AG04450 (cell line): ENCODE measurements at regions not wholly inside any gene's neighbourhood (a gene's known extent, or its start where the extent isn't known, plus 50 kb on each side); places are given as distances from the start of the nearest gene placed in this dataset.

Source experiments
- CTCF ChIA-PET: fragments of 300-600, 350-600 bp; formaldehyde crosslinking; extraction: SDS; loops from one replicate; lab custom pipeline; 2022; ENCODE audit warnings: antibody characterized with exemption, inconsistent platforms; lab: Charles Lee
- POLR2A ChIA-PET: fragments of 350-600 bp; formaldehyde crosslinking; extraction: SDS; loops from one replicate; lab custom pipeline; 2021; ENCODE audit warnings: antibody characterized with exemption, inconsistent platforms; lab: Yijun Ruan, JAX
- DNase-seq: peaks from one replicate; pipeline ENCODE4 v3.0.0-alpha.2; 2011; ENCODE audit warnings: low read depth, low spot score
- H3K27ac ChIP-seq: one replicate; pipeline ENCODE4 v1.5.1; 2012; ENCODE audit warnings: low read depth, low read length, control low read depth
- H3K27me3 ChIP-seq: one replicate; pipeline ENCODE4 v1.6.0; 2012; ENCODE audit warnings: low read length; ENCODE audit not compliant: control insufficient read depth, insufficient read depth
- H3K4me3 ChIP-seq: 2 replicates; pipeline ENCODE4 v1.5.1; 2011; ENCODE audit warnings: mild to moderate bottlenecking, low read depth, low read length, control low read depth
- H3K9me3 ChIP-seq: 2 replicates; pipeline ENCODE4 v1.5.1; 2012; ENCODE audit warnings: low read length; ENCODE audit not compliant: control insufficient read depth, insufficient read depth
- TF ChIP-seq, protein P1 (sequence below): IDR thresholded peaks from 2 replicates; pipeline ENCODE4 v1.5.1; 2011; ENCODE audit warnings: low read depth, low read length, control low read depth, inconsistent platforms

DNA sequence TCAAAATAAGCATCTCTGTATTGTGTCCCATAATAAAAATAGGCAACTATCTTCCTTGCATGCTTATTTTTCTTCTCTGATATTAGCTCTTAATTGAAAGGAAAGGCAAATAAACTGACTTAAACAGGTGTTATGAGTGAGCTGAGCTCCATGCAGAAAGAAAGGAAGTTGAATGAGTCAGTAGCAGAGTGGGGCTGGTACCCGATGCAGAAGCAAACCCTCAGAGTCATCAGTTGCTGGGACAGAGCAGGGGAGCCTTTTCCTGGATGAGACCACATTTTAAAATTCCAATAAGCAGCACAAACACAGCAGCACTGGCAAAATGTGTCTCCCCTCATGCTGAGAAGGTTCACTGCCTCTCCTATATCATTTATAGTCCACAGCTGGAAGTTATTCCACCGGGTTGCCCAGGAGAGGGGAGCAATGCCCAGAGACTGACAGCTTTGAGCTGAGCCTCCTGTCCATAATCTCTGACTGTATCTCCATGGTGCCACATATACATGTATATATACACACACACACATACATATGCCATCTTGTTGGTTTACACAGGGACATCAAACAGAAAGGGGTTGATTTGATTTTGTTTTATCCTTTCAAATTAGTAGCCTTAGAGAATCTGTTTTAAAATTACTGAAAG, 274.3 kb upstream of the PPARGC1A start:
- no peaks in the 10 kb centered on the region for H3K9me3 ChIP-seq
- TF ChIP-seq, protein P1, sequence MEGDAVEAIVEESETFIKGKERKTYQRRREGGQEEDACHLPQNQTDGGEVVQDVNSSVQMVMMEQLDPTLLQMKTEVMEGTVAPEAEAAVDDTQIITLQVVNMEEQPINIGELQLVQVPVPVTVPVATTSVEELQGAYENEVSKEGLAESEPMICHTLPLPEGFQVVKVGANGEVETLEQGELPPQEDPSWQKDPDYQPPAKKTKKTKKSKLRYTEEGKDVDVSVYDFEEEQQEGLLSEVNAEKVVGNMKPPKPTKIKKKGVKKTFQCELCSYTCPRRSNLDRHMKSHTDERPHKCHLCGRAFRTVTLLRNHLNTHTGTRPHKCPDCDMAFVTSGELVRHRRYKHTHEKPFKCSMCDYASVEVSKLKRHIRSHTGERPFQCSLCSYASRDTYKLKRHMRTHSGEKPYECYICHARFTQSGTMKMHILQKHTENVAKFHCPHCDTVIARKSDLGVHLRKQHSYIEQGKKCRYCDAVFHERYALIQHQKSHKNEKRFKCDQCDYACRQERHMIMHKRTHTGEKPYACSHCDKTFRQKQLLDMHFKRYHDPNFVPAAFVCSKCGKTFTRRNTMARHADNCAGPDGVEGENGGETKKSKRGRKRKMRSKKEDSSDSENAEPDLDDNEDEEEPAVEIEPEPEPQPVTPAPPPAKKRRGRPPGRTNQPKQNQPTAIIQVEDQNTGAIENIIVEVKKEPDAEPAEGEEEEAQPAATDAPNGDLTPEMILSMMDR, result no peak
- POLR2A ChIA-PET, result no interaction called here
- DNase-seq, result no peak
- CTCF ChIA-PET, result interaction anchor here (1.5 kb wide), 1 partner anchor 60 kb away, joined by 4 read pairs; no protein-coding TSS in a partner anchor
- H3K27me3 ChIP-seq, result no peaks in the 10 kb centered on the region
- H3K27ac ChIP-seq, result no peak overlapping the region
- H3K4me3 ChIP-seq, result no peak overlapping the region

DNA sequence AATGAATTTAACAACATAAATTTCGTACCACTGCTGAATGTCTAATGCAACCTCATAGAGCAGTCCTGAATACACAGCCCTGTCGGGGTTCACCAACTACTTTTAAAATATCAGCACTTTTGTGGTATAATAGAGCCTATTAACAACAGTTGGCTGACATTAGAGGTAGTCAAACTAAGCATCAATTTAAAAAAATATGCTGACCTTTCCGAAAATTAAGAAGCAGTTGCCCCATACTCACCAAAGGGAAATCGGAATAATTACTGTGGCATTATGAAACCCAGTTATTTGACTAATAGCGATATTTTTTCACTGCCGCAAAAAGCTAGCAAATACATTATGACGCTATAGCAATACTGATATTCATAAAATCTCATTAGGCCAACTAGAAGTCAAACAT, 273.5 kb upstream of the PPARGC1A start:
- no peak overlapping the region for H3K27ac ChIP-seq
- H3K27me3 ChIP-seq, result no peaks in the 10 kb centered on the region
- no peaks in the 10 kb centered on the region for H3K9me3 ChIP-seq
- no peak overlapping the region for H3K4me3 ChIP-seq
- POLR2A ChIA-PET, result no interaction called here
- CTCF ChIA-PET, result interaction anchor here (1.5 kb wide), 1 partner anchor 59 kb away, joined by 4 read pairs; no protein-coding TSS in a partner anchor
- TF ChIP-seq, protein P1, result no peak
- DNase-seq, result no peak

DNA sequence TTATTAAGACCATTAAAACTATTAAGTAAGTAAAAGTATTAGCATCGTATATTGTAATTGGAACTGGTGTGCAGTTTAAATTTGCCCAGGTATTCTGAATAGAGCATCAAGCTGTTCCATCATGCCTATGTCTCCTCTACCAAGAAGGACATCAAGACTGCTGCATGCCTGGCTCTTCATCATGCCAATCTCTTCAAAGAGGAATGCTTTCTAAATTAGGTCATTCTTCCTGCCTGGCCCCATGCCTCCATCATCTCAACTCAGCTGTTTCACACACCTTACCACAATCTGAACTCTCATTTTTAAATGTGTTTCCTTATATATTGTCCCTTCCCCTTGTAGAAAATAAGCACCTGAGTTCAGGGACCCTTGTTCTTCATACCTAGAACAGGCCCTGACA, 270.5 kb upstream of the PPARGC1A start:
- CTCF ChIA-PET, result no interaction called here
- TF ChIP-seq, protein P1, result no peak
- Histone ChIP-seq H3K4me3 (no peak overlapping the region), H3K27ac (no peak overlapping the region), H3K27me3 (peaks cover 4% of the 10 kb centered on the region), H3K9me3 (no peaks in the 10 kb centered on the region)
- POLR2A ChIA-PET, result no interaction called here
- no peak for DNase-seq

DNA sequence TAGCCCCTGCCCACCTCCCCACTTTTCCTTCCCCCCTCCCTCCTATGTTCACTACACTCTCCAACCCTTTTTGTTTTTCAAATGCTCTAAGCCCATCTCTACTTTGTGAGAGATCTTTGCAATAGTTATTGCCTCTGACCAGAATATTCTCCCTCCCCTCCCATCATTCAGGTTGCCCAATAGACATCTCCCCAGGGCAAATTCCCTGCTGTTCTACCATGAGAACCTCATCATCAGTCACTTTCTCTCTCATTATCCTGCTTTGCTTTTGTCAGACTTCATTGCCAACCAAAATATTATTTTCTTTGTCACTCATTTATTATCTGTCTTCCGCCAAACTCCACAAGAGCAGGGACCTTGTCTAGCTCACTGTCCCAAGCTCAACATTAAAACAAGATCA, 268.2 kb upstream of the PPARGC1A start:
- POLR2A ChIA-PET, result no interaction called here
- no peak for DNase-seq
- Histone ChIP-seq H3K9me3 (no peaks in the 10 kb centered on the region), H3K4me3 (no peak overlapping the region), H3K27ac (no peak overlapping the region), H3K27me3 (peaks cover 4% of the 10 kb centered on the region)
- CTCF ChIA-PET, result no interaction called here
- TF ChIP-seq, protein P1, result no peak

DNA sequence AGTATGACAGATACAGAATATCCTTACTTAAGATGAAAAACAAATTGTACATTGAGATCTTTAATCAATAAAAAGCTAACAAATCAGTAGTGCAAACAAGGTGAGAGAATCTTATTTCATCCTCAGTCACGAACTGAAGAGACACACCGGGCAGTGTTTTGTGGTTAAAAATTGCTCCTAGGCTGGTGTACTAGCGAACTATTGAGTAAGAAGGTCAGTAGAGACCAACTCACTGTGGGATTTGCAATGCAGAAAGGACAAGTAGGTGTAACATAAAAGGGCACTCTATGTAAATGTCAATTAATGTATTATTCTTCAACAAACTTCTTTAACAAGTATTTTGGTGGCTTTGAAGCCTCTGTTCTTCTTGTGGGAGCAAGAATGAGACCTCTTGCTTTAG, 260.2 kb upstream of the PPARGC1A start:
- TF ChIP-seq, protein P1, result no peak
- no peak overlapping the region for H3K4me3 ChIP-seq
- no peak overlapping the region for H3K27ac ChIP-seq
- no peaks in the 10 kb centered on the region for H3K9me3 ChIP-seq
- POLR2A ChIA-PET, result no interaction called here
- DNase-seq, result no peak
- CTCF ChIA-PET, result no interaction called here
- H3K27me3 ChIP-seq, result no peaks in the 10 kb centered on the region
